HG02642 (cell line): ENCODE measurements at regions not wholly inside any gene's neighbourhood (a gene's known extent, or its start where the extent isn't known, plus 50 kb on each side); places are given as distances from the start of the nearest gene placed in this dataset.

Experiments
- ATAC-seq: cut with Tn5 transposase; IDR thresholded peaks from one replicate; pipeline ENCODE4 v1.9.1; 2021; ENCODE audit warnings: mild to moderate bottlenecking; ENCODE audit not compliant: unreplicated experiment, poor library complexity

DNA sequence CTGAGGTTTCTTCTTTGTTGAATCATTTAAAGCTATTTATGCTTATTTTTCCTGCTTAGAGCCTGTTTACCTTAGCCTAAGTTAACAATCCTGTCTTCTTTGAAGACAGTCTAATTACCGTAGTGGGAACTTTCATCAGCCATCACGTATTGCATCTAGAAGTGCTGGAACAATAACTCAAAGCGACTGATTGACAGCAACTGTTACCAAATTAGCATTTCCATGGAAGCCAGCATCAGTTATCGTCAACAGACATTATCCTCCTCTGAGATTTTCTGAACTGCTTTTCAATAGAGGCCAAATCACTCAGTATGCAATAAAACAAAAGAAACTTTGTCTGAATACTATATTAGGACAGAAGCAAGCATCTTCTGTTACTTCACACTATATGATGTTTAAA is 433.3 kb upstream of the SLITRK1 start:
- ATAC-seq = no peak

DNA sequence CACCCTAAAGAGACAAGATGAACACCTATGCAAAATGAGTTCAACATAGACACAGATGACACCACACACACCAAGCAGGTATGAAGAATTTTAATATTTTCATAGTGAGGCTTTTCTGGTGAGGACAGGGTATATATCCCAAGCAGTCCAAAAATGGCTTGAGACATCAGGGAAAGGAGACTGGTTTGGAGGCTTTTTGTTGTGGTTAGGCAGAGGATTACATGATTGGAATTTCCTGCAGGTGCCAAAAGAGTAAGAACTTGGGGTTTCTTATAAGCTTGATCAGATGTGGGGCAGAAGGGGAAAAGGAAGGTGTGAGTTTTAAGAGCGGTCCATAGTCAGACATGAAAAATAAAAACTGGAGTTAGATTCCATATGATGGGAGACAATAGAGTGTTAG is 420.8 kb upstream of the SLITRK1 start:
- ATAC-seq = no peak

DNA sequence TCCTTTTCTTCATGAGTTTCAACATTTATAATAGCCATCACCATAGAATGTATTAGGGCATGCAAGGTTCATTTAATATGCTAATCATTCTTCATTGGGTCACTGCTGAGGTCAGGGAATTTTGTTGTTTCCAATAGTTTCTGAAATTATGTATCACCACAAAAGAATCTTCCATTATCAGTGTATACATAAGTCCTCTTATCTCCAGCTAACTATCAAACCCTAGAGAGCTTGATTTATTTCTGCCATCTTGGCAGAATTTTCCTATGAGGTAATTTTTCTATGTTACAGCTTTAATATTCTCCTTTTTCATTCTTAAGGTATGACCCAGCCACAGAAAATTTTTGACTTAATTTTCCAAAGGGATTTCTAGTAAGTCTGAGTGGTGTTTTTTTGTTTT is 415.0 kb upstream of the SLITRK1 start:
- ATAC-seq = no peak

DNA sequence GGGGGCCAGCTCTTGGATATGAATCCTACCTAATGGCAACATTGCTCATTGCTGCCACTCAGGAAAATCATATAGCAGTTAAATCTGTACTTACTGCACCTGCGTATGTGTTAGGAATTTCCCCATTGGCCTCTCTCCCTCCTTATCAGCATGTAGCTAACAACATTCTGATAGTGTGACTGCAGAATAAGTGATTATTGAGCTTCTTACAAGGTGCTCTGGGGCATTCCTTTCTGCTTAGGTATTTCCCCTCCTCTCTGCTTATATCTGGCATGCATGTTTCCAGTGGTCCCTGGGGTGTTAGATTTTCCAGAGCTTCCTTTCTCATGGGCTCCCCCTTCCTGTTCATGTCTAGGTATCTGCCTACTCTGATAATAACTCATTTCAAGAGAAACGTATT is 414.1 kb upstream of the SLITRK1 start:
- no peak for ATAC-seq

DNA sequence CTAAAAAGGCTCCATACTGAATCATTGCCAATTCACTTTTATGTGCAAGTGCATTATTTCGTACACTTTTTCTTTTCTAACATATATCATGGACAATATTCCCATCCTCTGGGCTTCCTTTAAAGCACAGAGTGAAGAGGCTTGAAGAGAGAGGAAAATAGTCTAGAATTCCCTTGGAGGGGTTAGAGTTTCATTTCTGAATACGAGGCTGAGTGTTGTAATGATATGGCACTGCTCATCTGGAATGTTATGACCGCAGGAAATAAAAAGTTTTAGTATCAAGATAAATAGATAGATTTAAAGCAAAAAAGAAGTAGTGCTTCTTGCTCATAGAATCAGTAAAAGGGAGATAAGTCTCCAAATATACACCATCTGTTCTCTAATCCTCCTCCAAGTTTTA is 412.3 kb upstream of the SLITRK1 start:
- no peak for ATAC-seq

DNA sequence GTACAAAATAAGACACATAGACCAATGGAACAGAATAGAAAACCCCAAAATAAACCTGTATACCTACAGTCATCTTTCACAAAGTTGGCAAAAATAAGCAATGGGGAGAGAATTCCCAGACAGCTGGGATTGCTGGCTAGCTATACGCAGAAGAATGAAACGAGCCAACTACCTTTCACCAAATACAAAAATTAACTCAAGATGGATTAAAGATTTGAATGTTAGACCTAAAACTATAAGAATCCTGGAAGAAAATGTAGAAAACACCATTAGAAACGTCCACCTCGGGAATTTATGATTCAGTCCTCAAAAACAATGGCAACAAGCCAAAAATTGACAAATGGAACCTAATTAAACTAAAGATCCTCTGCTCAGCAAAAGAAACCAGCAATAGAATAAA is 408.1 kb upstream of the SLITRK1 start:
- no peak for ATAC-seq

DNA sequence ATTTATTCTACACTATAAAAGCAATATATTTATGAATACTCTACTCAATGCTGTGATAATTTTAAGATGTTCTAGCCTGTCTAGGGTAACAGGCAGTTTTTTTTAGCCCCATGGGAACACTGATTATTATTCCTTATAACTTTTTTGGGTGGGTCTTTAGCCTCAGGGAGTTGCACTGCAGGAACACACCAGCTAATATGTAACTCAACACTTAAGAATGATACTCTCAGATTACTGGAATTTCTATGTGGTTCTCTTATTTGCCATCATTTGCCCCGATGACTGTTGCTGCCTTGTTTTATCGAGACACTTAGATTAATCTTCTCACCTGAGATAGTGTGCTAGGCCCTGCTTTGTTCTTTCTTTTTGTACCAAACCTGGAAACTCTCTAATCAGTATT is 396.9 kb upstream of the SLITRK1 start:
- ATAC-seq = no peak

DNA sequence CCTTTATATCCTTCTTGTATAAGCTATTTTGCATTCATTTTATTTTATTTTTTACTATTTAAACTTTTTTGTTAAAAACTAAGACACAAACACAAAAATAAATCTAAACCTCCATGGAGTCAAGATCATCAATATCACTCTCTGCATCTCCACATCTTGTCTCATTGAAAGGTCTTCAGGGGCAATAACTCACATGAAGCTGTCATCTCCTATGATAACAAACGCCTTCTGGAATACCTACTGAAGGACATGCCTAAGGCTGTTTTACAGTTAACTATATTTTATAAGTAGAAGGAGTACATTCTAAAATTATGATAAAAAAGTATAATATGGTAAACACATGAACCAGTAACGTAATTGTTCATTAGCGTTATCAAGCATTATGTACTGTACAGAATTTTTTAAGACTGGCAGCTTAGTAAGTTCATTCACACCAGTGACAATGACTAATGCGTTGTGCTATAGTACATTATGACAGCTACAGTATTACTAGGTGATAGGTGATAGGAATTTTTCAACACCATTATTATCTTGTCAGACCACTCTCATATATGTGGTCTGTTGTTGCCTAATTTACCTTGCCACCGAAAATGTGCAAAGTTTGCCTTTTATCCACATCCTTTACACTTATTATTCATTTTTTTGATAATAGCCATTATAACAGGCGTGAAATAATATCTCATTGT is 390.7 kb upstream of the SLITRK1 start:
- no peak for ATAC-seq

DNA sequence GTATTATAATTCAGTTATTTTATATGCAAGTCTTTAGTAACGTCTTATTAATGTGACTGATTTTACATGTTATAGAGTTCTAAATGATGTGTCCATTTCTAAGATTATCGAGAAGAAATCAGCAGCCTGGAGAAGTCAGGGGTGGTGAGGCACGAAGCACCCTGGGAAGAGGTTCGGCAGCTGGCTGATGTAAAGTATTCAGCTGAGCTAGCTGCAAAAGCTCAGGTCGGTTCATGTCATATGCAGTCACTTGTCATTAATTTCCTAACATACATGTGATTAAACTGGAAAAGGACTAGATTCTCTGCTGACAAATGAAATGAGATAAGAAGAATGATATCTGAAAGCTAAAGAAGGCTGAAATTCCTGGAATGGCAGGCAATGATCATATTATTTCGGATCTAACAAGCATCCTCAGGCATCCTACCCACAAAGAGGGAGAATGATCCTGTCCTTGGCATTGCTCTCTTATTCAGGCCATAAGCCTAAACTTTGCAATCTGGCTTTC is 383.0 kb upstream of the SLITRK1 start:
- no peak for ATAC-seq

DNA sequence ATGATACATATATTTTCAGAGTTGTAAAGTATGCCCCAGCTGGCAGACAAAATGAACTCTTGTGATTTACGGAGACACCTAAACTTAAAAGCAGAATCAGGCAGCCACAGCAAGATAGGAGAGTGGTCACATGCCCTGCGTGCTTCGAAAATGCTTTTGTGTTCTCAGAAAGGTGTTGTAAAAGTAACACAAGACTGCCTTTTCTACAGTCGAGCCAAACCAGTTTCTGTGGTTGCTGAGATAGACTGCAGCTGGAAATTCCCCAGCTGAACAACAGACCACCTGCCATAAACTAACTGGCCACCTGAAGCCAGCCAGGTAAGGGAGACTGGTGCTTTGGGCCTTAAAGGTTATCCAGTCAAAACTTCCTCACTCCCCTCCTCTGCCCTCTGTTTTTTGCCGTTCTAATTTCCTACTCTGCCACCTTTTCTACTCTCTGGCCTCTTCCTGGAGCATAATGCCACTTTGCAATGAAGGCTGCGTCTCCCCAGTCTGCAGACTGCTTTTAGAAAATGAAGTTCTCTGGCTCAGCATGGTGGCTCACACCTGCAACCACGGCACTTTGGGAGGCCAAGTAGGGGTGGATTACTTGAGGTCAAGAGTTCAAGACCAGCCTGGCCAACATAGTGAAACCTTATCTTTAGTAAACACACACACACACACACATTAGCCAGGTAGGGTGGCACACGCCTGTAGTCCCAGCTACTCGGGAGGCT is 381.2 kb upstream of the SLITRK1 start:
- no peak for ATAC-seq

DNA sequence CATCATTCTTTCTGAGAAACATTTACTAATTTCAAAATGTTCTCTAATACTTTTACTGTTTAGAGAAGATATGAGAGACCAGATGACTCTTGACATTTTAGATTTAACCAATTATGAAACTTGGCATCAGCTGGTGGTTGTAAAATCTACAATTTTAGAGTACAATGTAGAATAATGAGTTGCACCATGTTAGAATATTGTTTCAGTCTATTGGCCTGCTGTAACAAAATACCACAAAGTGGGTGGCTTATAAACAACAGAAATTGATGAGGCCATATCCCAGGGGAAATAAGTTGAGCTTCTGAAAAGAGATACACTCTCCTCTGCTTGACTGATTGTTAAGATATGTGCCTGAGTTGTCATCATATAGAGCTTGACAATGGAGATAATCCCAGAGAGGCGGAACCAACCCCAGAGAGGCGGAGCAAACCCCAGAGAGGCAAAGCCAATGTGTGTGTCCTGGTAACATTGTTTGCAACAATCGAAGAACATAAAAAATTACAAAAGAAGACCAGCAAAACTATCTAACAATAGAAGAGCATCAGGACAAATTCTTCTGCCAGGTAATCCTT is 373.0 kb upstream of the SLITRK1 start:
- ATAC-seq = no peak

DNA sequence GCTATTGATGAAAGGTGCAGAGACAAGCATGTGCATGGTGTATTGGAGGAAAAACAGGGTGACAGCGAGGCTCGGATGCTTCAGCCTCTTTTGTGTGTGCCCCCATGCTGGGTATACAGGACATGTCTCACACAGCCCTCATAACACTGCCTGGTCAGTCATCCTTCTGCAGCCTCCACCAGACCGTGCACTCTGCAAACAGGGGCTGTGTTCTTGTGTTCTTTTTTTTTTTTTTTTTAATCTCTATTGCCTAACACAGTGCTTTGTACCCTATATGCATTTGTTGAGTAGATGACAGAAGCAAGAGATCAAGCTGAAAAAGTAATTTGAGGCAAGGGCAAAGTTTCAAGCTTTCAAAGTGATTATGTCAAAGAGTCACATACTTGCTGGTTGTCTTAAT is 367.2 kb upstream of the SLITRK1 start:
- ATAC-seq = no peak

DNA sequence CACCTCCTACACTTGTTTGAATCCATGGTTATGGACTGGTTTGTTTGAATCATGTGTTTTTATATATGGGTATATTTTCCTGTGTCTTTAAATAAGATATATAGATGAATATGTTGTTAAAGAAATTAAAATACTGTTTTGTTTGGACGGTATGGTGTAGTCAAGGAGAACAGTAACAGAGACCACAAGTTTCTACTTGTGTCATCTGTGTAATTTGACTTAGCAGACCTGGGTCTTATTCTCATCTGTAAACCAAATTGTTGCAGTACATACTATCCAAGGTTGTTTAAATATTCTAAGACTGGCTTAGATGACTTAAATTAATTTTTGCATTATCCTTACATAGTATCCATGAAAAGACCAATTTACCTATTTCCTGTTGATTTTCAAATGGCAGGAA is 361.1 kb upstream of the SLITRK1 start:
- no peak for ATAC-seq

DNA sequence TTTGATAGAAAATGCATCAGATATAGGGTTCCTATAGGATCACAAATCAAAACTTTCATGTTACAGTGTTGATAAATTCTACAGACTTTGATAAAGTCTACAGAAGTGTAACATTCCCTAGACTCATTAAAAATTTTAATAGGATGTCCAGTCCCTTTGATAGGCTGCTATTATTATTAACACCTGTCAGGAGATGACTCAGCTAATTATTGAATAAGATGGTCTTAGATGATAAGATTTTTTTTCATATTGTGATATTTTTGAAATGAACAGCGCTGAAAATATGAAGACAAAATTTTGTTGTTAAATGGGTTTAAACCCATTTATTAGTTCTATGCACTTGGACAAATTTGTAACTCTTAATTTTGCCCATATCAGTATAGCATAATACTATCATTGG is 356.8 kb upstream of the SLITRK1 start:
- ATAC-seq = no peak

DNA sequence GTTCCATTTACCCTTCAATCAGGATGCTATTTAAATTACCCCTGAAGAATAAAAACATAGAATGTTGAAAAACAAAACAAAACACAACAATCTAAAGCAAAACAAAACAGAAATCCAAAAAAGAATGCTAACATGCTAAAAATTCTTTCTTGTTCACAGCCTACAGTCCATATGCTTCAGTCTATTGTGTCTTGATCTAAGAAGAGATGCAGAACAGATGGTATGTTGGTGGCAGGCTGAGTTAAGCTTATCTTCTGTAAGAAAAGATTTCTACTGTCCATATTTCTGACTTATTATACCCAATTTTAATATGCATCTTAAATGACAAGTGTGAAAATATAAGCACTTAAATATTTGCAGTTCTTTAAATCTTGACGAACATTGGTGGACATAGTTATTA is 356.1 kb upstream of the SLITRK1 start:
- no peak for ATAC-seq

DNA sequence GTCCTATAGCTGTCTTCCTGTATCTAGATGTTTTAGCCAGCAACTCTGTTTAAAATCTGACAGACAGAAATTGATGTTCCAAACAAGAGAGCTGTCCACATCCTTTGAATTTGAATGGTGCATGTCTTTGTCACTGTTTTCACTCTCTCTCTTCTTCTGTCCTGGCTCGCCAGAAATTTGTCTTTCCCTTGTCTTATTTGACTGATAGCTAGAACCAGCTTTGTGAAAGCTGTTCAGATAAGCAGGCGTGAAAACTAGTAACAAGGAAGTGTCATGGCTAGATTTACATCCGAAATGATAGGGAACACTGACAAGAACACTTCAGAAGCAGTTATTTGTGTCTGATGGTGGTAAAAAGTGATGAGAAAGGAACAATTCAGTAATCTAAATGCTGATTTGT is 354.9 kb upstream of the SLITRK1 start:
- no peak for ATAC-seq

DNA sequence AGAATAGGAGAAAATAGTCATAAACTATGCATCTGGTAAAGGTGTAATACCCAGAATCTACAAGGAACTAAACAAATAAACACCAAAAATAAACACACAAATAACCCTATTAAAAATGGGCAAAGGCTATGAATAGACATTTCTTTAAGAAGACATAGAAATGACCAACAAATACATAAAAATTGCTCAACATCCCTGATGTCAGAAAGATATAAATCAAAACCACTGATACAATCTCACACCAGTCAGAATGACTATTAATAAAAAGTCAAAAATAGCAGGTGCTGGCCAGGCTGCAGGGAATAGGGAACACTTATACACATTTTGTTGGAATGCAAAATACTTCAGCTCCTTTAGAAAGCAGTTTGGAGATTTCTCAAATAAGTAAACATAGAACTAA is 352.1 kb upstream of the SLITRK1 start:
- no peak for ATAC-seq

DNA sequence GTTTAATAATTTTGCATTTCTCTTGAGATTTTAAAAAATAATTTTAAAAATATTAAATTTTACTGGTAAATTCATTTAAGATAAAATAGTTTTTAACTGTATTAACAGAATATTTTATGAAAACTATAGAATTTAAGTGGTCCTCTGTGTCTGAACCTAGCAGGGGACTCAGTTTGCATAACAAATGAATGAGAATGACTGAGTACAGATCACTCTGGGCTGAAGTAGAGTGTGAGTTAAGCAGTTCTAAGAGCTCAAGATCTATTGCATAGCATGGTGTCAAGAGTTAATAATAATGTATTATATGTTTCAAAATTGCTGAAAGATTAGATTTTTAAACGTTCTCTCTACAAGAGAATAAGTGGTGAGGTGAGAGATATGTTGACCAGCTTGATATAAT is 348.3 kb upstream of the SLITRK1 start:
- ATAC-seq = no peak

DNA sequence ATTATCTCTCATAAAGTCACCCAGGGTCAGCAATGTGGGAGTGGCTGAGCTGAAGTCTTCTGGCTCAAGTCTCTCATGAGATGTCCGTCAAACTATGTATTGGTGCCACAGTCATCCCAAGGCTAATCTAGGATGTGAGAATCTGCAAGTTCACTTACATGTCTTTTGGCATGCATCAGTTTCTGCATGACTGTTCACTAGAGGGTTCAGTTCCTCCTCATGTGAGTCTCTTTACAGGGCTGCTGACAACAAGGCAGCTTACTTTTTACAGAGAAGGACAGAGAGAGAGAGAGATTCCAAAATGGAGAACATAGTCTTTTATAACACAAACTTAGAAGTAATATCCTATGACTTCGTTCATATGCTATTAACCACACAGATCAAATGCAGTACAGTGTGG is 328.8 kb upstream of the SLITRK1 start:
- ATAC-seq = no peak

DNA sequence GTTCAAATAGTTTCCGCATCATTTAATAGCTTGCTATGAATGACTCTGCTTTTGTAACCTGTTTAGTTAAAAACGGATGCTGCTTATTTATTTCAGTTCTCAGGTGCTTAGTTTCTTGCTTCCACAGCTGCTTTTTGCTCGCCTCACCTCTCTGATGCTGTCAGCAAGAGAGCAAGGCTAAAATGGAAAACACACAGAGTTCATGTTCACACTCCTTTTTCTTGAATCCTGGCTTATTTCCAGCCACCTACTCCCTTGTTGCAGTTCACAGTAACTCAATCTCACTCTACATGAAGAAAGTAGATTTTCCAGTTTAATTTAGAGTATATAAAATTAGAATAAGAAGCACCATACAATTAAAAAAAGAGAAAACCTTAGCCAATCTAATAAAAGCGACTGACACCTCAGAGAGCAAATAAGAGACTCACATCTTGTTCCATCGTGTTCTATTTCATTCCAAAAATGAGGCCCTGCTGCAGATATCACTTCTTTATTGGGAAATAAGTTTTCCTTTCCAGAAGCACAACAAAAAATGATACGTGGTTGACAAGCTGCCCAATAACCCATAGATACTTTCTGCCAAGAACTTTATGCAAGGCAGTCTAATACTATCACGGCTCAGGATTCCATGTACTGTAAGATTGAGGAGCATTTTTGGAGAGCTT is 326.1 kb upstream of the SLITRK1 start:
- ATAC-seq = no peak

DNA sequence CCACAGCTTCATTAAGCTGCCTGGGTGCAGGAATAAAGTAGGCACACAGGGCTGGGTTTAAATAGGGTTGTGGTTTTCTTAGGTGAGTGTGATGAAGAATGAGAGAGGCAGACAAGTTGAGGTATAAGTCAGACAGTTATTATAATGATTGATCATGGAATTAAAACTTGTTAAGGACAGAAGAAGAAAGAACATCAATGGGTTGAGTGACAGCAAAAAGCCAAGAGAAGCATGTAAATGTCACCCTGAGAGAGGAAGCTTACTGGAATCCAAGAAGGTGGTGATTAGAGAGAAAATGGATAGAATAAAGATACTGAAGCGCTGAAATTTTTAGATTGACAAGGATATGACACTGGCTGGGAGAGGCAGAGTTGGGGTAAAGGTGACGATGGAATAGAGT is 325.2 kb upstream of the SLITRK1 start:
- ATAC-seq = no peak
